Fibroblast of the aortic adventitia (primary cell): ENCODE measurements at regions not wholly inside any gene's neighbourhood (a gene's known extent, or its start where the extent isn't known, plus 50 kb on each side); places are given as distances from the start of the nearest gene placed in this dataset.
A peak's percentile ranks its signal among the peaks of the same experiment; 100 is the strongest.

ENCODE experiments used
- DNase-seq: peaks from one replicate; pipeline ENCODE4 v3.0.0-alpha.2; 2010; ENCODE audit warnings: low read depth
- H3K4me3 ChIP-seq: 2 replicates; pipeline ENCODE4 v1.5.1; 2011; ENCODE audit warnings: low read depth, mild to moderate bottlenecking, control low read depth, low read length, moderate library complexity
- TF ChIP-seq, protein P1 (sequence below): IDR thresholded peaks from 2 replicates; pipeline ENCODE4 v1.5.1; 2011; ENCODE audit warnings: mild to moderate bottlenecking, low read length, control low read depth, inconsistent platforms; ENCODE audit not compliant: insufficient read depth

GRCh38 chr4:144579411-144580030, 66.4 kb upstream of the HHIP start:
- TF ChIP-seq, protein P1, sequence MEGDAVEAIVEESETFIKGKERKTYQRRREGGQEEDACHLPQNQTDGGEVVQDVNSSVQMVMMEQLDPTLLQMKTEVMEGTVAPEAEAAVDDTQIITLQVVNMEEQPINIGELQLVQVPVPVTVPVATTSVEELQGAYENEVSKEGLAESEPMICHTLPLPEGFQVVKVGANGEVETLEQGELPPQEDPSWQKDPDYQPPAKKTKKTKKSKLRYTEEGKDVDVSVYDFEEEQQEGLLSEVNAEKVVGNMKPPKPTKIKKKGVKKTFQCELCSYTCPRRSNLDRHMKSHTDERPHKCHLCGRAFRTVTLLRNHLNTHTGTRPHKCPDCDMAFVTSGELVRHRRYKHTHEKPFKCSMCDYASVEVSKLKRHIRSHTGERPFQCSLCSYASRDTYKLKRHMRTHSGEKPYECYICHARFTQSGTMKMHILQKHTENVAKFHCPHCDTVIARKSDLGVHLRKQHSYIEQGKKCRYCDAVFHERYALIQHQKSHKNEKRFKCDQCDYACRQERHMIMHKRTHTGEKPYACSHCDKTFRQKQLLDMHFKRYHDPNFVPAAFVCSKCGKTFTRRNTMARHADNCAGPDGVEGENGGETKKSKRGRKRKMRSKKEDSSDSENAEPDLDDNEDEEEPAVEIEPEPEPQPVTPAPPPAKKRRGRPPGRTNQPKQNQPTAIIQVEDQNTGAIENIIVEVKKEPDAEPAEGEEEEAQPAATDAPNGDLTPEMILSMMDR, result no peak
- H3K4me3 ChIP-seq, result no peak overlapping the region
- peak; percentile 75 for DNase-seq

- peak; percentile 10 for DNase-seq
- H3K4me3 ChIP-seq, result no peak overlapping the region
- TF ChIP-seq, protein P1, result no peak
Observed at GRCh38 chr4:144580430-144580829, 65.5 kb upstream of the HHIP start.

DNA sequence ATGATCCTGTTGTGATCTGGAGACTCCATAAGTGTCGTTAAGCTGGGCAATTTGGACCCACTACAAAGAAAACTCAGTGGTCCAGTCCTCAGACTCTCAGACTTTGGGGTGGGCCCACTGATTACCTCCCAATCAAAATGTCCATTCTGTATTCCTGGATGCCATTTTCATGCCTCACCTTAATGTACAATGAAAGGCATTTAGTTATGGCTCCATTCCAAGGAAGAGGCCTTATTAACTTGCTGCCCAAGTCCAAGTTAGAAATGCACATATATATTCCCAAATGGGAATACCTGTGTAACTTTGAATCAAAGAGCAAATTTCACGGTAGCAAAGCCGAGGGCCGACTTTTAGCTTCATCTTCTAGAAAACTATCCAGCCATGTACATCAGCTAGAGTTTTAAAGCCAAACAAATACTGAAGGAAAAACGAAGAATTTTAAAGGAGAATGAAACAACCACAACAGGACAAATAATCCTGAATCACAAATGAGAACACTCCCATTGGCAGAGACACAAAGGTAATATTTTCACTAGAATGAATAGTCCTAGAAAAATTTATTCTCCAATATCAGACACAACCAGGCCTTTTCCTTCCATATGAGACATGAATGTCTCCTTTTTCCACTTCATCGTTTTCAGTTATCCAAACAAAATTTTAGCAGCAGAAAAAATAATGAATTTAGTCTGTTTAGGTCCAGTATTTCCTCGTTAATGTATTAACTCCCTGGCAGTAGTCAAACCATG, 63.7 kb upstream of the HHIP start:
- no peak overlapping the region for H3K4me3 ChIP-seq
- TF ChIP-seq, protein P1, result no peak
- peak; percentile 63 for DNase-seq

GRCh38 chr4:144582975-144583374, 63.0 kb upstream of the HHIP start:
- peak; percentile 6 for DNase-seq
- no peak overlapping the region for H3K4me3 ChIP-seq
- TF ChIP-seq, protein P1, result no peak

- DNase-seq, result peak; percentile 64
- TF ChIP-seq, protein P1, result no peak
- no peak overlapping the region for H3K4me3 ChIP-seq
Observed at GRCh38 chr4:144583658-144584057, 62.3 kb upstream of the HHIP start.

- TF ChIP-seq, protein P1, result no peak
Observed at GRCh38 chr4:144584428-144584827, 61.5 kb upstream of the HHIP start.

More at GRCh38 chr4:144584428-144584827, 61.5 kb upstream of the HHIP start:
- H3K4me3 ChIP-seq, result no peak overlapping the region
- no peak for DNase-seq
